ENCODE measurements at regions not wholly inside any gene's neighbourhood (a gene's known extent, or its start where the extent isn't known, plus 50 kb on each side); places are given as distances from the start of the nearest gene placed in this dataset.

DNA sequence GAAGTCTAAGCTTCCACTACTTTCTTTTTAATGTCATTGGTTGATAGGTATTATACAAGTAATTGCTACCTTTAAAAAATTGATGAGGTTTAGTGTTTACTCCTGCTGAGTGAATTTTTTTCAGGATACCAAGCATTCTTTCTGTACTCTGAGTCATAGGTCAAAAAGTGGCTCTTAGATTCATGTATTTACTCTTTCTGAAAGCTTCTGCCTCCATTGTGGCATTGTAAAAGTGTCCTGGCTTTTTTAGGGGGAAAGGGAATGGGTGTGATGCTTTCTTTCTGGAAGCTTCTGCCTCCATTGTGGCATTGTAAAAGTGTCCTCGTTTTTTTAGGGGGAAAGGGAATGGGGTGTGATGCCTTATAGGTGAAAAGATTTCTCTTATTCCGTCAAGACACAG lies 286.5 kb downstream of the LPIN1 start:
- TF ChIP-seq GATA2 (IDR thresholded peaks at IDR 0.05; ENCODE audit: low read depth, low read length) = no peak
- TF ChIP-seq GATA3 (IDR thresholded peaks at IDR 0.05; ENCODE audit: low read depth, low read length) = no peak

Data from SH-SY5Y (cell line).